ENCODE measurements at regions not wholly inside any gene's neighbourhood (a gene's known extent, or its start where the extent isn't known, plus 50 kb on each side); places are given as distances from the start of the nearest gene placed in this dataset.
"Not testable (repeated sequence)": the region's sequence is repeated elsewhere in the genome, so short reads cannot be mapped to it uniquely, and the experiment has no call there.

DNA sequence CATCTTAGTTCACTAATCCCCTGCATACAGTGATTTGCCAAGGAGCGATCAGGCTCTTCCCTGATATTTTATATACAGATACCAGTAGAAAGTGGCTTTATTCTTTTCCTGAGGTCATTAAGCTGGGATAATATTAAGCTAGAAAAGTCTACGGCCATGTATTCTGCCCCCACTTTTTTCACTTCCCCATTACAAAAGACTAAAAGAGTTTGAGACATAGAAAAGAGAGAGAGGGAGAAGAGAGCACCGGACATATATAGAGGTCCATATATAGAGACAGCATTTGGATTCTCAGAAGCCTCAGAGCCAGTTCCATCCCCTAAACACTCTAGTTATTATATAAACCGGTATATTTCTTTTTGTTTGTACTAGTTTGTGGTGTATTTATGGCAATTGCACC, 166.5 kb upstream of the ANKFN1 start:
- in situ Hi-C loops (cut with HindIII; ENCODE audit: low sequenced_read_pairs) = no loop called here
- H3K4me3 ChIP-seq (ENCODE audit: low read depth, low read length) = no peak overlapping the region
- TF ChIP-seq, protein P1, sequence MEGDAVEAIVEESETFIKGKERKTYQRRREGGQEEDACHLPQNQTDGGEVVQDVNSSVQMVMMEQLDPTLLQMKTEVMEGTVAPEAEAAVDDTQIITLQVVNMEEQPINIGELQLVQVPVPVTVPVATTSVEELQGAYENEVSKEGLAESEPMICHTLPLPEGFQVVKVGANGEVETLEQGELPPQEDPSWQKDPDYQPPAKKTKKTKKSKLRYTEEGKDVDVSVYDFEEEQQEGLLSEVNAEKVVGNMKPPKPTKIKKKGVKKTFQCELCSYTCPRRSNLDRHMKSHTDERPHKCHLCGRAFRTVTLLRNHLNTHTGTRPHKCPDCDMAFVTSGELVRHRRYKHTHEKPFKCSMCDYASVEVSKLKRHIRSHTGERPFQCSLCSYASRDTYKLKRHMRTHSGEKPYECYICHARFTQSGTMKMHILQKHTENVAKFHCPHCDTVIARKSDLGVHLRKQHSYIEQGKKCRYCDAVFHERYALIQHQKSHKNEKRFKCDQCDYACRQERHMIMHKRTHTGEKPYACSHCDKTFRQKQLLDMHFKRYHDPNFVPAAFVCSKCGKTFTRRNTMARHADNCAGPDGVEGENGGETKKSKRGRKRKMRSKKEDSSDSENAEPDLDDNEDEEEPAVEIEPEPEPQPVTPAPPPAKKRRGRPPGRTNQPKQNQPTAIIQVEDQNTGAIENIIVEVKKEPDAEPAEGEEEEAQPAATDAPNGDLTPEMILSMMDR (IDR thresholded peaks at IDR 0.05; ENCODE audit: low read depth, low read length, missing control alignments) = no peak
- no peak for DNase-seq (ENCODE audit: low read depth)

DNA sequence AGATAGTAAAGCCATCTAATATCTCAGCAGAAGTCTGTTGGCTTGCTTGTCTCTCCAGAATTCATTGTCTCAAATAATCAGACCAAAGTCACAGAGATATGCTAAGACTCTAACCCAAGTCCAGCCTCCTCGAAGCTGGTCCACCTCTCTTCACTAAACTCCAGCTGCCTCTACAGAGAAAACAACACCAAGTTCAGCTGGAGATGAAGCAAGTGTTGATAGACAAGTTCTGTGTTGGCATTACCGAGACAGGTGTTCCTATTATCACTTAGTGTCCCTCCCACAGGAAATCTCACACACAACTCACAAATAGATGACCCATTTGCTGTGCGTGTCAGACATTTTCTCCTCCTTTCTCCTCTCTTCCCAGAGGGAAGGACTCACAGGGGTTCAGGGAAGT, 164.4 kb upstream of the ANKFN1 start:
- H3K4me3 ChIP-seq (ENCODE audit: low read depth, low read length) = no peak overlapping the region
- TF ChIP-seq, protein P1 (IDR thresholded peaks at IDR 0.05; ENCODE audit: low read depth, low read length, missing control alignments) = no peak
- in situ Hi-C loops (cut with HindIII; ENCODE audit: low sequenced_read_pairs) = no loop called here
- no peak for DNase-seq (ENCODE audit: low read depth)

DNA sequence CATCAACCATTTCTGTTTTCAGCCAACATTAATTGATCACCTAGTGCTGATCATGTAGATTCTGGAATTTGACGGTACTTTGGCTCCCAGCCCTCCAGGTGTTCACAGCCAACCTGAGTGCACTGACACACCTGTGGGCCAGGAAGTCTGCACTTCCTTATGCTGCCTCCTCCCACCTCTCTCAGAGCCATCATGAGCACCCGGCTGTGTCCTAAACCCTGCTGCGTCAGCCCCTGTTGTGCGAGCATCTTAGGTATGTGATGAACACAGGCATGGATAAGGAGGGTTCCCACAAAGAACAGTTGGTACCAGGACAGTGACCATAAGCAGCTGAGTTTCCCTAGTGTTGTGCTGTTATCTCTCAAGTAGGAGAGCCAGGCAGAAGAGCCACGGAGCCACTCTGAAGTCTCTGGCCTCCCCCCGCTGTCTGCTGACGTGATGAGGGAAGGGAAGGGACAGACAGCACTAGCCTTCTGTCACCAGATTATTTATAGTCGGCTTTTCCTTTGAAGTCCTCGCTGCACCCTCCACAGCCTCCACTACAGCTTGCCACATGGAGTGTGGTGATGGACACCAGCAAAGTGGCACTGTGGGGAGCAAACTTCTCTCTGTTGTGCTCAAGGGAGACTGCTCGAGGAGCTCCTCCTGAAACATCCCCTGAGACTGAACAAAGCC, 162.8 kb upstream of the ANKFN1 start:
- in situ Hi-C loops (cut with HindIII; ENCODE audit: low sequenced_read_pairs) = loop anchor here (10.0 kb wide), 1 partner anchor 724 kb away; no protein-coding TSS in a partner anchor
- TF ChIP-seq, protein P1 (IDR thresholded peaks at IDR 0.05; ENCODE audit: low read depth, low read length, missing control alignments) = no peak
- no peak for DNase-seq (ENCODE audit: low read depth)
- no peak overlapping the region for H3K4me3 ChIP-seq (ENCODE audit: low read depth, low read length)

DNA sequence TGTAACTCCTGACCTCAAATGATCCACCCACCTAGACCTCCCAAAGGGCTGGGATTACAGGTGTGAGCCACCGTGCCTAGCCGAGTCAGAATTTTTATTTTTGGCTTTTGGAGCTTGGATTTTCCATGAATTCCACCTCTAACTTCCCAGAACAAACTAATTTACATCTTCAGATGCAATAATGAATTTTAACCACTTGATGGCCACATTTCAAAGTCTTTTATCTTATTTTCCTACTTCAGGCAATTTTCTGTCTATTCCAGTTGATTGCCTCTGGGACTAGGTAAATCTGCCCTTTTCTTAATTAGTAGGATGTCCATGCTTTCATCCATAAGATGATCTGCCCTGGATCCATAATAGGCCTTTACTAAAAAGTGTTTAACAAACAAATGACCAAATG, 156.4 kb upstream of the ANKFN1 start:
- TF ChIP-seq, protein P1 (IDR thresholded peaks at IDR 0.05; ENCODE audit: low read depth, low read length, missing control alignments) = no peak
- no peak for DNase-seq (ENCODE audit: low read depth)
- no peak overlapping the region for H3K4me3 ChIP-seq (ENCODE audit: low read depth, low read length)
- in situ Hi-C loops (cut with HindIII; ENCODE audit: low sequenced_read_pairs) = loop anchor here (10.0 kb wide), 1 partner anchor 718 kb away; no protein-coding TSS in a partner anchor

DNA sequence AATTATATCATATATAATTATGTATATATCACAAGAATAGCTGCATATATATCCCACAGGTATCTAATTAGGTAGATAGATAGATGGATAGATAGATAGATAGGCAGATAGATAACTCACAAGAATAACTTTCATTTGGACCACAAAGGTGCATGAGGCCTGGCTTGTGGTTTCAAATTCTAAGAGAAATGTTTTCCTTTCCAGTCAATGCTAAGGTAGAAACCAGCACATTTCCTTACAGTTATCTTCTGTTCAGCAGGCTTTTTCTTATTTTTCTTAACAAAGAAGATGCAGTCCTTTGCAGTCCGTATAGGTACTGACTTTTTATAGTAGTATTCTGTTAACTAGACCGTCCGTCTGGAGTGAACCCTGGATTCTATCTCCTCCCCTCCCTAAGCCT, 152.9 kb upstream of the ANKFN1 start:
- TF ChIP-seq, protein P1 (IDR thresholded peaks at IDR 0.05; ENCODE audit: low read depth, low read length, missing control alignments) = no peak
- in situ Hi-C loops (cut with HindIII; ENCODE audit: low sequenced_read_pairs) = no loop called here

DNA sequence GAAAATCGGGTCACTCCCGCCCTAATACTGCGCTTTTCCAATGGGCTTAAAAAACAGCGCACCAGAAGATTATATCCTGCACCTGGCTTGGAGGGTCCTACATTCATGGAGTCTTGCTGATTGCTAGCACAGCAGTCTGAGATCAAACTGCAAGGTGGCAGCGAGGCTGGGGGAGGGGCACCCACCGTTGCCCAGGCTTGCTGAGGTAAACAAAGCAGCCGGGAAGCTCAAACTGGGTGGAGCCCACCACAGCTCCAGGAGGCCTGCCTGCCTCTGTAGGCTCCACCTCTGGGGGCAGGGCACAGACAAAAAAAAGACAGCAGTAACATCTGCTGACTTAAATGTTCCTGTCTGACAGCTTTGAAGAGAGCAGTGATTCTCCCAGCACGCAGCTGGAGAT, 150.6 kb upstream of the ANKFN1 start:
- in situ Hi-C loops (cut with HindIII; ENCODE audit: low sequenced_read_pairs); DNase-seq (ENCODE audit: low read depth); H3K4me3 ChIP-seq (ENCODE audit: low read depth, low read length): not testable (repeated sequence)

More for the DNA sequence above, 152.9 kb upstream of the ANKFN1 start:
- no peak overlapping the region for H3K4me3 ChIP-seq (ENCODE audit: low read depth, low read length)
- DNase-seq (ENCODE audit: low read depth) = no peak

DNA sequence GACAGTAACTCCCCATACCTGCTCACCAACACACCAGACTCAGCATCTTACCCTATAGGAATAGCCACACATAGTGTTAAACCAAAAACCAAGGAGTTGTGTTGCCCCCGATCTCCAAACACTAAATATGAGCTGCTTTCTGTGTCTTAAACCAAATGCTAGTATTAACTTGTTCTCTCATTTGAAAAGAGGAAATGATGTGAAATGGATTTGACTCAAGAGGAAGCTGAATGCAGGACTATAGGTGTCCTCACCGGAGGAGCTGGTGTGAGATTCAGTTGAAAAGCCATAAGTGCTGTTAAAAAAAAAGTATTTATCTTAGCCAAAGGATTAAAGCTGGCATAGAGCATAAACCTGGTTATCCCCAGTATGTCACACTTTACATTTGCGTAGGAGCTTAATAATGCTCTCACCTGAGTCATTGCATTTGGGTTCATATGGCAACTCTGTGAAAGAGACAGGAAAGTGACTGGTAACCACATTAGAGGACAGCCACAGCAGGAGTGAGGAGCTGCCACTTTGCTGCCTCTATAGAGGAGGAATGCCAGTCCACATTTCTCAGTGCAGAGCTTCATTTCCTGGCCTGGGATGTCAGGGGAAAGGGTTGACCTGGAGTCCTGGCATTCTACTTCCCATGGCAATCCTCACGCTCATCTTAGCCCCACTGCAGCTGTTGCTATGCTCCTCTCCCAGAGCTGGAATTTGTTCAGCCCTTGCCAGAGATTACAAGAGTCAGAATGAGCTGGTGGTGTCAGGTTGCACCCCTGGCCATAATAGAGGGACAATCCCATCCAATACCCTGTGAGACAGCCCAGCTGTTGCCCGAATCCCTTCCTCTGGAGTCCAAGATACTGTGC, 143.3 kb upstream of the ANKFN1 start:
- TF ChIP-seq, protein P1 (IDR thresholded peaks at IDR 0.05; ENCODE audit: low read depth, low read length, missing control alignments) = no peak
- no peak for DNase-seq (ENCODE audit: low read depth)
- in situ Hi-C loops (cut with HindIII; ENCODE audit: low sequenced_read_pairs) = no loop called here
- no peak overlapping the region for H3K4me3 ChIP-seq (ENCODE audit: low read depth, low read length)
